ENCODE measurements at regions not wholly inside any gene's neighbourhood (a gene's known extent, or its start where the extent isn't known, plus 50 kb on each side); places are given as distances from the start of the nearest gene placed in this dataset.

- no peak overlapping the region for H3K4me3 ChIP-seq (ENCODE audit: low read depth, low read length)
- TF ChIP-seq, protein P1, sequence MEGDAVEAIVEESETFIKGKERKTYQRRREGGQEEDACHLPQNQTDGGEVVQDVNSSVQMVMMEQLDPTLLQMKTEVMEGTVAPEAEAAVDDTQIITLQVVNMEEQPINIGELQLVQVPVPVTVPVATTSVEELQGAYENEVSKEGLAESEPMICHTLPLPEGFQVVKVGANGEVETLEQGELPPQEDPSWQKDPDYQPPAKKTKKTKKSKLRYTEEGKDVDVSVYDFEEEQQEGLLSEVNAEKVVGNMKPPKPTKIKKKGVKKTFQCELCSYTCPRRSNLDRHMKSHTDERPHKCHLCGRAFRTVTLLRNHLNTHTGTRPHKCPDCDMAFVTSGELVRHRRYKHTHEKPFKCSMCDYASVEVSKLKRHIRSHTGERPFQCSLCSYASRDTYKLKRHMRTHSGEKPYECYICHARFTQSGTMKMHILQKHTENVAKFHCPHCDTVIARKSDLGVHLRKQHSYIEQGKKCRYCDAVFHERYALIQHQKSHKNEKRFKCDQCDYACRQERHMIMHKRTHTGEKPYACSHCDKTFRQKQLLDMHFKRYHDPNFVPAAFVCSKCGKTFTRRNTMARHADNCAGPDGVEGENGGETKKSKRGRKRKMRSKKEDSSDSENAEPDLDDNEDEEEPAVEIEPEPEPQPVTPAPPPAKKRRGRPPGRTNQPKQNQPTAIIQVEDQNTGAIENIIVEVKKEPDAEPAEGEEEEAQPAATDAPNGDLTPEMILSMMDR (IDR thresholded peaks at IDR 0.05; ENCODE audit: low read depth, low read length), result no peak
Measured at GRCh38 chr21:22096314-22096713, 1098.1 kb downstream of the NCAM2 start.

GRCh38 chr21:22106720-22107410 lies 1108.7 kb downstream of the NCAM2 start:
- TF ChIP-seq, protein P1 (IDR thresholded peaks at IDR 0.05; ENCODE audit: low read depth, low read length), result no peak
- H3K4me3 ChIP-seq (ENCODE audit: low read depth, low read length), result no peak overlapping the region

- H3K4me3 ChIP-seq (ENCODE audit: low read depth, low read length), result no peak overlapping the region
- TF ChIP-seq, protein P1 (IDR thresholded peaks at IDR 0.05; ENCODE audit: low read depth, low read length), result no peak
Measured at GRCh38 chr21:22115746-22116145, 1117.5 kb downstream of the NCAM2 start.

DNA sequence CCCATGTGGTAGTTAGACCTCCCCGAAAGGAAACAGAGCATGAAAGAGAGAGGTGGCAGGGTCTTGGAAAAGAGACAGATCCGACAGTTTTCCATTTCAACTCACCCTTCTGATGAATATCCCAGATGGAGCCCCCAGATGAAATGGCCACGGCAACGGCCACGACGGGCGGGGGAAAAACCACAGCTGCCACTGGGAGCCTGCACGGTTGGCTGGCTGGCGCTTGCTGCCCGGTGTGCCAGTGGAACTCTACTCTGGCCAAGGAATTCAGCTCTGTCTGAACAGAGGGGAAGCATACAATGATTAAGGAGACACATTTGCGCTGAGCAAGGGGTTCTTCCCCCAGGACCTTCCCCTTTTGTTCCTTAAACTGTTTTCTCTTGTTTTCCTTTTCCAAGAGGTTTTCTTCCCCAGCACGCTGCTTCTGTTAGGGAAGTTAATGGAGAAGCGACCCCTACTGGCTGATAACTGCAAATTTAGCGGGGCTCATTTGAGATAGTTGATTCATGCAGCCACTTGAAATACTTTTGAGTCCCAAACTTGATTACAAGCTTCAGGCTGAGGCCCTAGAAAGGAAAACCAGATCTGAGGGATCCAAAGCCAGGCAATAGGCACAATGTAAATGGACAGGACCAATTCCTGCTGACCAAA lies 1122.5 kb downstream of the NCAM2 start:
- peak overlapping the region; percentile 18; the same call in 1 of the 2 replicates for H3K4me3 ChIP-seq (ENCODE audit: low read depth, low read length)
- TF ChIP-seq, protein P1 (IDR thresholded peaks at IDR 0.05; ENCODE audit: low read depth, low read length), result peak; percentile 29; the same call in 1 of the 2 replicates

GRCh38 chr21:22125581-22125980 lies 1127.4 kb downstream of the NCAM2 start:
- H3K4me3 ChIP-seq (ENCODE audit: low read depth, low read length), result no peak overlapping the region
- TF ChIP-seq, protein P1 (IDR thresholded peaks at IDR 0.05; ENCODE audit: low read depth, low read length), result no peak

DNA sequence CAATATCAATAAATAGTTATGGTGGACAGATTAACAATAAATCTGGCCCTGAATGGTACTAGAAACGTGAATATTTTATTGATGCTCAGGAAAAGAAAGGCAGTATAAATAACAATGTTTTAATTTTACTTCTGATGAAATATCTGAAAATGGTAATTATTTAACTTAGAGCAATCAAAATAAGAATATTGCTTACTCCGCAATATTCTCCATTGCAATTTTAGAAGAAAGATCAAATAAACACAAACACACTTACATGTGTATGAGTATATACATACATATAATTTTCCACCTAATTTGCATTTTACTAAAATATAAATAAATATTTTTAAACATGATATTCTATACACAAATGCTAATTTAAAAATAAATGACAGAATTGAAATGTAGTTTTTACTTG lies 1130.5 kb downstream of the NCAM2 start:
- TF ChIP-seq, protein P1 (IDR thresholded peaks at IDR 0.05; ENCODE audit: low read depth, low read length), result no peak
- H3K4me3 ChIP-seq (ENCODE audit: low read depth, low read length), result no peak overlapping the region

DNA sequence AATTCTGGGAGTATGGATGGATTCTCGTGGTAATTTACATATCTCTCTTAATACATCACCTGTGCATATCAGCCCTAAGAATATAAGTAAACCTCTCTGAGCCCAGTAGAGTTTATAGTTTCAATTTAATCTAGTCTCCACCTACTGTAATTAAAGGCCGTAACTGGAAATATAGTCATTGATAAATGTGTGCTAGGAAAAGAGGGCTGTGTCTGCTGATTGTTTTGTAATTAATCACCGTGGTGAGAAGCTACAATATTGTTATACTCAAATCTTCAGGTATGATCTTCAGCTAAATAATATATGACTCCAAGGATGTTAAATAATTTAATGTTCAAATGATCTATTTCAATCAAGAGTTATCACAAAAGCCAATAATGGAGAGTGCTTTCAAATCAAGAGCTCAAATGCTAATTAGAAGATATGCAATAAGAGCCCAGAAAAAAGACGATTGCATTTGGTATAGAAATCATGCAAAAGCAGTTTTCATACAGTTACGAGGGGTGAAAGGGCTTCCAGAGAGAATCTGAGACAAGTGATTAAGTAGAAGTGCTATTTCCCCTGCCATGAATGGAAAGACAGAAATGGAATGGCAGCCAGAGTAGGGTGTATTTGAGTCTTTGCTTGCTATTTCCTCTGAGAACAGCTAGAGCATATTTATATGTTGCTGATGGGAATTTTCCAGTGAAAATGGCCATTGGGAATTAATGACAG lies 1134.3 kb downstream of the NCAM2 start:
- H3K4me3 ChIP-seq (ENCODE audit: low read depth, low read length), result no peak overlapping the region
- TF ChIP-seq, protein P1 (IDR thresholded peaks at IDR 0.05; ENCODE audit: low read depth, low read length), result no peak

Measured in WI38 (cell line).